ENCODE measurements at regions not wholly inside any gene's neighbourhood (a gene's known extent, or its start where the extent isn't known, plus 50 kb on each side); places are given as distances from the start of the nearest gene placed in this dataset.

DNA sequence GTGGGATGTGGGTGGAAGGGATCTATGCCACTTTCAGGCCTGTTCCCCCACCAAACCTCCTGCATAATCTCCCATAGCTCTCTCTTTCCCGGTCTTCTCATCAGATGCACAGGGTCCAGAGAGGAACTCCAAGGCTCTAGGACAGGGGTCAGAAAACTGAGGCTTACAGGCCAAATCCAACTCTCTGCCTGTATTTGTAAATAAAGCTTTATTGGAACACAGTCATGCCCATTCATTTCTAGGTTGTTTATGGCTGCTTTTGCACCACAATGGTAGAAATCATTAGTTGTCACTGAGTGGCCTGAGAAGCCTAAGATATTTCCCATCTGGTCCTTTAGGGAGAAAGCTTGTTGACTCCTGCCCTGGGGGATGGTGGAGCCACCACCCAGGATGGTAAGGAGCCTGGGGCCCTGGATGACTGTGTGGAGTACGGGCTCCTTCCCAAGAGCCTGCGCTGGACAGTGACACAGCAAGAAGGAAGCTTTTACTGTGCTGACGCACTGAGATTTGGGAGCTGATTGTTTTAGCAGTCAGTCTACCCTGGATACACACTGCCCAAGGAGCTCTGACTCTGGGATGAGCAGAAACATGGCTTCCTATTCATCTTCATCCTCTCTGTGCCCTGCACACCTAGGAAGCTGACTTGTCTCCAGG is 64.0 kb upstream of the RAPGEF1 start:
- in situ Hi-C loops (cut with MboI), result no loop called here
- no peak overlapping the region for H3K4me3 ChIP-seq
- H3K9ac ChIP-seq (ENCODE audit: insufficient read depth in 1 of 2, low read depth in 2 of 2, low read length in 2 of 2), result no peak overlapping the region
- H3K9me3 ChIP-seq (replicated peaks; ENCODE audit: control insufficient read depth, insufficient read depth, low read depth, low read length), result no peaks in the 10 kb centered on the region
- no TSS peak for BruUV-seq (replicated peaks)
- H3K27ac ChIP-seq (ENCODE audit: extremely low read depth, low read depth, low read length), result no peak overlapping the region
- no peak for FAIRE-seq
- no peaks in the 10 kb centered on the region for H3K79me2 ChIP-seq (ENCODE audit: control insufficient read depth, insufficient read depth, low read length)
- H2AFZ ChIP-seq (ENCODE audit: low read depth, low read length), result no peak overlapping the region
- H3K27me3 ChIP-seq (ENCODE audit: control insufficient read depth in 2 of 2, insufficient read depth in 2 of 2, low read length in 2 of 2), result peaks cover 6 to 28% of the 10 kb centered on the region in 2 experiments; a peak in 4 of 5 replicates
- ATAC-seq, result no peak
- no peak overlapping the region for H3K4me2 ChIP-seq (ENCODE audit: insufficient read depth, low read length)
- no peaks in the 10 kb centered on the region for H3K9me1 ChIP-seq (ENCODE audit: control insufficient read depth, insufficient read depth, low read length)
- intact Hi-C loops (cut with micrococcal nuclease), result no loop called here
- ChIA-PET CTCF (ENCODE audit: low intra/inter-chr PET ratio) (no interaction called here), POLR2A (interaction anchor here (0.6 to 1.2 kb wide), 3 partner anchors 26 to 449 kb away, joined by 3 to 5 read pairs (median 3); no protein-coding TSS in a partner anchor)
- no peak for DNase-seq (ENCODE audit: extremely low read depth in 1 of 4, low spot score in 3 of 4)
- WGBS (ENCODE audit: insufficient coverage, low coverage, missing lambda C conversion rate), result 0% methylated on average over 1 of the region's 4 CpGs
- TF ChIP-seq NFE2 (IDR thresholded peaks at IDR 0.05; ENCODE audit: low read depth), result 0 out of 2 replicates have a peak, but pooled peaks have one; percentile 5
- TF ChIP-seq, protein P1, sequence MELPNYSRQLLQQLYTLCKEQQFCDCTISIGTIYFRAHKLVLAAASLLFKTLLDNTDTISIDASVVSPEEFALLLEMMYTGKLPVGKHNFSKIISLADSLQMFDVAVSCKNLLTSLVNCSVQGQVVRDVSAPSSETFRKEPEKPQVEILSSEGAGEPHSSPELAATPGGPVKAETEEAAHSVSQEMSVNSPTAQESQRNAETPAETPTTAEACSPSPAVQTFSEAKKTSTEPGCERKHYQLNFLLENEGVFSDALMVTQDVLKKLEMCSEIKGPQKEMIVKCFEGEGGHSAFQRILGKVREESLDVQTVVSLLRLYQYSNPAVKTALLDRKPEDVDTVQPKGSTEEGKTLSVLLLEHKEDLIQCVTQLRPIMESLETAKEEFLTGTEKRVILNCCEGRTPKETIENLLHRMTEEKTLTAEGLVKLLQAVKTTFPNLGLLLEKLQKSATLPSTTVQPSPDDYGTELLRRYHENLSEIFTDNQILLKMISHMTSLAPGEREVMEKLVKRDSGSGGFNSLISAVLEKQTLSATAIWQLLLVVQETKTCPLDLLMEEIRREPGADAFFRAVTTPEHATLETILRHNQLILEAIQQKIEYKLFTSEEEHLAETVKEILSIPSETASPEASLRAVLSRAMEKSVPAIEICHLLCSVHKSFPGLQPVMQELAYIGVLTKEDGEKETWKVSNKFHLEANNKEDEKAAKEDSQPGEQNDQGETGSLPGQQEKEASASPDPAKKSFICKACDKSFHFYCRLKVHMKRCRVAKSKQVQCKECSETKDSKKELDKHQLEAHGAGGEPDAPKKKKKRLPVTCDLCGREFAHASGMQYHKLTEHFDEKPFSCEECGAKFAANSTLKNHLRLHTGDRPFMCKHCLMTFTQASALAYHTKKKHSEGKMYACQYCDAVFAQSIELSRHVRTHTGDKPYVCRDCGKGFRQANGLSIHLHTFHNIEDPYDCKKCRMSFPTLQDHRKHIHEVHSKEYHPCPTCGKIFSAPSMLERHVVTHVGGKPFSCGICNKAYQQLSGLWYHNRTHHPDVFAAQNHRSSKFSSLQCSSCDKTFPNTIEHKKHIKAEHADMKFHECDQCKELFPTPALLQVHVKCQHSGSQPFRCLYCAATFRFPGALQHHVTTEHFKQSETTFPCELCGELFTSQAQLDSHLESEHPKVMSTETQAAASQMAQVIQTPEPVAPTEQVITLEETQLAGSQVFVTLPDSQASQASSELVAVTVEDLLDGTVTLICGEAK (IDR thresholded peaks at IDR 0.05), result peak; percentile 90
- TF ChIP-seq, protein P1 (CRISPR knock-in tag; IDR thresholded peaks at IDR 0.05), result peak; percentile 68
- no peak for TF ChIP-seq KAT2B (IDR thresholded peaks at IDR 0.05; ENCODE audit: low read depth, low read length)
- no peaks in the 10 kb centered on the region for H3K36me3 ChIP-seq (ENCODE audit: control insufficient read depth, insufficient read depth, low read length)
- no peaks in the 10 kb centered on the region; a peak in 1 of 5 replicates for H3K4me1 ChIP-seq (replicated peaks in 1 of 2; ENCODE audit: control insufficient read depth in 2 of 2, insufficient read depth in 2 of 2, low read length in 2 of 2)
- H4K20me1 ChIP-seq (replicated peaks; ENCODE audit: control insufficient read depth, insufficient read depth, low read length), result peaks cover 11% of the 10 kb centered on the region

All from K562 (cell line).